Endothelial cell of hepatic sinusoid (primary cell): ENCODE measurements at regions not wholly inside any gene's neighbourhood (a gene's known extent, or its start where the extent isn't known, plus 50 kb on each side); places are given as distances from the start of the nearest gene placed in this dataset.

Experiments used
- in situ Hi-C: cut with HindIII; loops from 2 replicates; pipeline ENCODE4 v1.10.0; 2017; ENCODE audit warnings: low sequenced_read_pairs

- in situ Hi-C loops = no loop called here
Measured at GRCh38 chr6:106918115-106918514, 56.4 kb downstream of the CD24 start.

GRCh38 chr6:106916891-106917290 is 57.6 kb downstream of the CD24 start:
- in situ Hi-C loops = no loop called here

GRCh38 chr6:106913676-106914280 is 60.8 kb downstream of the CD24 start:
- in situ Hi-C loops = no loop called here

GRCh38 chr6:106913111-106913510 is 61.4 kb downstream of the CD24 start:
- in situ Hi-C loops = no loop called here

GRCh38 chr6:106912091-106912490 is 62.4 kb downstream of the CD24 start:
- in situ Hi-C loops = no loop called here

GRCh38 chr6:106910999-106911949 is 63.3 kb downstream of the CD24 start:
- in situ Hi-C loops = no loop called here

GRCh38 chr6:106908386-106908840 is 66.1 kb downstream of the CD24 start:
- in situ Hi-C loops = no loop called here

- in situ Hi-C loops = no loop called here
Measured at GRCh38 chr6:106907754-106908153, 66.8 kb downstream of the CD24 start.

GRCh38 chr6:106906232-106906631 is 68.3 kb downstream of the CD24 start:
- in situ Hi-C loops = no loop called here

- in situ Hi-C loops = no loop called here
Measured at GRCh38 chr6:106903299-106903698, 71.2 kb downstream of the CD24 start.

- in situ Hi-C loops = no loop called here
Measured at GRCh38 chr6:106901062-106901461, 73.5 kb downstream of the CD24 start.

GRCh38 chr6:106899697-106900096 is 74.8 kb downstream of the CD24 start:
- in situ Hi-C loops = no loop called here

GRCh38 chr6:106897580-106897979 is 76.9 kb downstream of the CD24 start:
- in situ Hi-C loops = no loop called here

- in situ Hi-C loops = no loop called here
Measured at GRCh38 chr6:106895703-106896040, 78.9 kb downstream of the CD24 start.

- in situ Hi-C loops = no loop called here
Measured at GRCh38 chr6:106894978-106895702, 79.4 kb downstream of the CD24 start.

- in situ Hi-C loops = no loop called here
Measured at GRCh38 chr6:106892186-106892585, 82.3 kb downstream of the CD24 start.

GRCh38 chr6:106890447-106890846 is 84.1 kb downstream of the CD24 start:
- in situ Hi-C loops = no loop called here

- in situ Hi-C loops = no loop called here
Measured at GRCh38 chr6:106889692-106890091, 84.8 kb downstream of the CD24 start.

- in situ Hi-C loops = no loop called here
Measured at GRCh38 chr6:106886922-106887797, 87.4 kb downstream of the CD24 start.

GRCh38 chr6:106886081-106886843 is 88.3 kb downstream of the CD24 start:
- in situ Hi-C loops = no loop called here
